H1 (cell line): ENCODE measurements at regions not wholly inside any gene's neighbourhood (a gene's known extent, or its start where the extent isn't known, plus 50 kb on each side); places are given as distances from the start of the nearest gene placed in this dataset.

Source experiments
- CTBP2 ChIP-seq: IDR thresholded peaks from 2 replicates; pipeline ENCODE4 v1.7.0; 2011; ENCODE audit warnings: borderline replicate concordance, mild to moderate bottlenecking, moderate library complexity, mixed read lengths, low read length; ENCODE audit not compliant: insufficient read depth, insufficient read length
- SP1 ChIP-seq: IDR thresholded peaks from 2 replicates; pipeline ENCODE4 v1.6.1; 2011; ENCODE audit warnings: low read depth, low read length
- TF ChIP-seq, protein P1 (sequence below): IDR thresholded peaks from 2 replicates; pipeline ENCODE4 v1.6.1; 2012; ENCODE audit warnings: inconsistent platforms
- TF ChIP-seq, protein P2 (sequence below): IDR thresholded peaks from 2 replicates; pipeline ENCODE4 v1.6.1; 2012; ENCODE audit warnings: inconsistent platforms

DNA sequence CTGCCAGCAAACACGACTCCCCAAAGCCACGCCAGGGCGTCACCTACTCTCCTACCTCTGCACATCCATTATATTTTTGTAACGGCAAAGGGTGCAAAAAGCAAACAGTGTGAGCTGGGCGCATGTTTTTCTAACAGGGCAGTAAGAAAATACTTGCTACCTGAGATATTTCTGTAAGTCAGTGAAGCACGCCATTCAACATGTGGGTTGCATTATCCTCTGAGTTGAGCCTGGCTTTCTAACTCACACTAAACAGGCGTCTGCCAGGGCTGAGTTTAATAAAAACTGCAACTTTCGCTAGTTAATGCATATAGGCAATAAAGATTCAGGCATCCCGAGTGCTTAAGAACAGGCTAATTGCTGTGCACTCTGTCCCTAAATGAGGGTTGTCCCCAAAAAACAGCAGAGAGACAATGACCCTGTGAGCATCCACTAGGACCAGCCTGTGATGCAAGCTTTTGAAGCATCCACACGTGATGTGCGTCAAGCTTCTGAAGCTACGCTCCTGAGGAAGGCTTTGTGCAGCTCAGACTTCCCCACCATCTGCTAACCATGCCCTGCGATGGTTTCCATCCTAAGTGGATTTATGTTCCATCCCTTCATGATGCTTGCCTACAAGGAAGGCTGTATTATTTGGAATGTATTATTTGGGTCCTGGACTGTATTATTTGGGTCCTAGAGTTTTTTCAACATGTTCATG lies 70.0 kb upstream of the SIM2 start (continued):
- TF ChIP-seq CTBP2, result no peak
- TF ChIP-seq SP1, result no peak
- TF ChIP-seq, protein P1, sequence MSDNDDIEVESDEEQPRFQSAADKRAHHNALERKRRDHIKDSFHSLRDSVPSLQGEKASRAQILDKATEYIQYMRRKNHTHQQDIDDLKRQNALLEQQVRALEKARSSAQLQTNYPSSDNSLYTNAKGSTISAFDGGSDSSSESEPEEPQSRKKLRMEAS, result no peak
- TF ChIP-seq, protein P2, sequence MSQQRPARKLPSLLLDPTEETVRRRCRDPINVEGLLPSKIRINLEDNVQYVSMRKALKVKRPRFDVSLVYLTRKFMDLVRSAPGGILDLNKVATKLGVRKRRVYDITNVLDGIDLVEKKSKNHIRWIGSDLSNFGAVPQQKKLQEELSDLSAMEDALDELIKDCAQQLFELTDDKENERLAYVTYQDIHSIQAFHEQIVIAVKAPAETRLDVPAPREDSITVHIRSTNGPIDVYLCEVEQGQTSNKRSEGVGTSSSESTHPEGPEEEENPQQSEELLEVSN, result no peak
